ENCODE measurements at regions not wholly inside any gene's neighbourhood (a gene's known extent, or its start where the extent isn't known, plus 50 kb on each side); places are given as distances from the start of the nearest gene placed in this dataset.

DNA sequence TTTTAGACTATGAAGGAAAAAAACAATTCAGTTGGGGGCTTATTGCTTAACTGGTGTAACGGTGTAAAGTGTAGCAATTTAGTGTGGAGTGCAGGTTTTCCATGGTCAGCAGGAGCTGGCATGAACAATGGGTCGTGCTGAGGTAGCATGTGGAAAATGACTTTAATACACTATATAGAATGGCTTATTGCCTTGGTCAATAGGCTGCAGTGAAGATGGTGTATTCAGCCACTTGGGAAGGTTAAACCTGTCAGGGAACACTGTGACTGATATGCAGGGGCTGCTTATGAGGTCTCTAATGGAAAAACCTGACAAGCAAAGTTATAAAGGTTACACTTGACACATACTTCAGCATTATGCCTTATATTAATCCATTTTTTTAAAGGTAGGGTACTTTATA lies 764.7 kb upstream of the ARRDC3 start:
- no peak for TF ChIP-seq CTCF (IDR thresholded peaks at IDR 0.05)
- TF ChIP-seq ZFX (IDR thresholded peaks at IDR 0.05; ENCODE audit: borderline replicate concordance), result no peak
